ENCODE measurements at regions not wholly inside any gene's neighbourhood (a gene's known extent, or its start where the extent isn't known, plus 50 kb on each side); places are given as distances from the start of the nearest gene placed in this dataset.

DNA sequence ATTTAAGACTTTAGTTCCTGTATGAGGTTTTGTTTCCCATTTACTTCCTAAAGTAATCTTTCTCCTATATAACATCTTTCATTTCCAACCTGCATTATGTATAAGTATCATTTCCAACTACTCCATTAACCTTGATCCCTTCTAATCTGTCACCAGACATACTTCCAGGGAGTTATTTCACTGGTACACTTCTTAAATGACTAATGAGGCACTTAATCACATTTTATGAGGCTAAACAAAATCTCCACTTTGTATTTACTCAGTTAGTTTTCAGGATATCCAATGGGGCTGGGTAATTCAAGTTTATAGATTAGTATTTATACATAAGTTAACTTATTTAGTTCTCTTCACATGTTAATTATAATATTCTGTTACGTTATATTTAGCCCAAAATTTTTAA is 634.7 kb downstream of the PCDH17 start (continued):
- TF ChIP-seq TEAD4 (IDR thresholded peaks at IDR 0.05; ENCODE audit: borderline replicate concordance, insufficient read depth) = no peak
- TF ChIP-seq SMC3 (IDR thresholded peaks at IDR 0.05; ENCODE audit: low read depth, low read length) = no peak
- TF ChIP-seq GATA2 (CRISPR knock-in tag; IDR thresholded peaks at IDR 0.05) = no peak
- TF ChIP-seq MEF2A (IDR thresholded peaks at IDR 0.05; ENCODE audit: borderline replicate concordance, low read depth) = no peak
- no peak for TF ChIP-seq PBX3 (IDR thresholded peaks at IDR 0.05)
- TF ChIP-seq EP300 (IDR thresholded peaks at IDR 0.05; ENCODE audit: borderline replicate concordance in 1 of 2, low read depth in 1 of 2, low read length in 1 of 2) = no peak
- TF ChIP-seq NRF1 (IDR thresholded peaks at IDR 0.05; ENCODE audit: low read depth, low read length) = no peak
- TF ChIP-seq SIN3A (IDR thresholded peaks at IDR 0.05; ENCODE audit: borderline replicate concordance, low read depth, low read length) = no peak
- no peak for TF ChIP-seq YY1 (IDR thresholded peaks at IDR 0.05; ENCODE audit: low read depth)

DNA sequence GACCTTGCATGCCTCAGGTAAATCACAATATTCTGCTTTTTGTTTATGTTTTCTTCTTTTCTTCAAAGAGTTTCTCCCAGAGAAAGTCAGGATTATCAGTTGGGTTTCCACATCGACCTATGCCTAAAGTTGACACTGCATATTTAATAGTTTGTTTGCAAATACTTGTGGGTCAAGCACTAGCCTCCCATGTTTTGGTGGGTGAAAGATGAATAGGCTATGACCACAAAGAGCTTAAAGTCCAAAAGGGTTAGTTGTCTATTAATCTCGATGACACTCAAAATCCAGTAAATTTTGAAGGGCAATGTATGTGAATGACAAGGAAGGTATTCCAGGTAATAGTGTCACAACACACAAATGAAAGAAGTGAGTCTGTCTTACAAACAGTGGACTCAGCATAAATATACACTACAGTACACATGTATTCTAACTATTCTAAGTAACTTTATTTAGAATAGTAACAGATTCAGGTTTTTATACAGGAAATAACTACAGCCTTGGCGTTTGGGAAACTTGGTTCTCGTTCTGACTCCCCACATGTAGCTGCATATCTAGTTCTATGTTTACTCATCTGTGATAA is 667.1 kb downstream of the PCDH17 start:
- Histone ChIP-seq H2AFZ (ENCODE audit: low read depth) (no peak overlapping the region), H3K27me3 (ENCODE audit: insufficient read depth) (no peaks in the 10 kb centered on the region), H3K4me2 (no peak overlapping the region), H3F3A (replicated peaks; ENCODE audit: insufficient read depth) (no peaks in the 10 kb centered on the region), H4K20me1 (ENCODE audit: insufficient read depth) (no peaks in the 10 kb centered on the region), H3K9me2 (no peaks in the 10 kb centered on the region), H3K9me3 (no peaks in the 10 kb centered on the region), H3K9ac (no peak overlapping the region), H3K4me3 (ENCODE audit: low read depth in 2 of 2, low read length in 1 of 2) (no peak overlapping the region), H3K27ac (ENCODE audit: low read depth in 2 of 2, low read length in 1 of 2) (no peak overlapping the region), H3K4me1 (ENCODE audit: control insufficient read depth in 1 of 2, insufficient read depth in 2 of 2, low read depth in 1 of 2, low read length in 1 of 2) (no peaks in the 10 kb centered on the region; a peak in 1 of 4 replicates), H3K36me3 (replicated peaks in 1 of 2; ENCODE audit: control insufficient read depth in 1 of 2, insufficient read depth in 2 of 2, low read length in 1 of 2) (no peaks in the 10 kb centered on the region), H3K79me2 (ENCODE audit: insufficient read depth) (no peaks in the 10 kb centered on the region)
- CTCF ChIA-PET = no interaction called here
- POLR2A ChIA-PET = no interaction called here
- DNase-seq = no peak
- TF ChIP-seq FOXM1 (IDR thresholded peaks at IDR 0.05; ENCODE audit: low read depth) (no peak), ZBTB33 (IDR thresholded peaks at IDR 0.05; ENCODE audit: borderline replicate concordance, low read depth) (no peak), JUND (IDR thresholded peaks at IDR 0.05) (no peak), MEF2A (IDR thresholded peaks at IDR 0.05; ENCODE audit: borderline replicate concordance, low read depth) (no peak)
- 39% methylated on average over 4 of the region's 4 CpGs for WGBS (ENCODE audit: low lambda C conversion rate)

GRCh38 chr13:58300224-58300623 is 668.7 kb downstream of the PCDH17 start:
- H3K79me2 ChIP-seq (ENCODE audit: insufficient read depth) = no peaks in the 10 kb centered on the region
- CTCF ChIA-PET = interaction anchor here (1.8 kb wide), 1 partner anchor 1471 kb away, joined by 4 read pairs; no protein-coding TSS in a partner anchor
- no peaks in the 10 kb centered on the region for H3F3A ChIP-seq (replicated peaks; ENCODE audit: insufficient read depth)
- TF ChIP-seq, protein P1, sequence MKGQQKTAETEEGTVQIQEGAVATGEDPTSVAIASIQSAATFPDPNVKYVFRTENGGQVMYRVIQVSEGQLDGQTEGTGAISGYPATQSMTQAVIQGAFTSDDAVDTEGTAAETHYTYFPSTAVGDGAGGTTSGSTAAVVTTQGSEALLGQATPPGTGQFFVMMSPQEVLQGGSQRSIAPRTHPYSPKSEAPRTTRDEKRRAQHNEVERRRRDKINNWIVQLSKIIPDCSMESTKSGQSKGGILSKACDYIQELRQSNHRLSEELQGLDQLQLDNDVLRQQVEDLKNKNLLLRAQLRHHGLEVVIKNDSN (IDR thresholded peaks at IDR 0.05; ENCODE audit: borderline replicate concordance, low read depth) = no peak
- TF ChIP-seq TAF1 (IDR thresholded peaks at IDR 0.05; ENCODE audit: borderline replicate concordance, low read depth, low read length) (no peak), POLR2AphosphoS5 (IDR thresholded peaks at IDR 0.05; ENCODE audit: low read depth, low read length) (no peak), ELF1 (IDR thresholded peaks at IDR 0.05) (no peak), RFX5 (IDR thresholded peaks at IDR 0.05; ENCODE audit: low read length) (no peak), CHD2 (IDR thresholded peaks at IDR 0.05; ENCODE audit: low read length, partially characterized antibody) (no peak)
- TF ChIP-seq, protein P2, sequence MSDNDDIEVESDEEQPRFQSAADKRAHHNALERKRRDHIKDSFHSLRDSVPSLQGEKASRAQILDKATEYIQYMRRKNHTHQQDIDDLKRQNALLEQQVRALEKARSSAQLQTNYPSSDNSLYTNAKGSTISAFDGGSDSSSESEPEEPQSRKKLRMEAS (IDR thresholded peaks at IDR 0.05; ENCODE audit: low read depth) = no peak
- POLR2A ChIA-PET = no interaction called here
- DNase-seq = no peak
- H2AFZ ChIP-seq (ENCODE audit: low read depth) = no peak overlapping the region
- H3K9me3 ChIP-seq = no peaks in the 10 kb centered on the region
- H4K20me1 ChIP-seq (ENCODE audit: insufficient read depth) = no peaks in the 10 kb centered on the region
- no peak overlapping the region for H3K27ac ChIP-seq (ENCODE audit: low read depth in 2 of 2, low read length in 1 of 2)
- no peaks in the 10 kb centered on the region for H3K27me3 ChIP-seq (ENCODE audit: insufficient read depth)
- no peak overlapping the region for H3K4me3 ChIP-seq (ENCODE audit: low read depth in 2 of 2, low read length in 1 of 2)
- H3K4me1 ChIP-seq (ENCODE audit: control insufficient read depth in 1 of 2, insufficient read depth in 2 of 2, low read depth in 1 of 2, low read length in 1 of 2) = no peaks in the 10 kb centered on the region; a peak in 1 of 4 replicates
- no peak overlapping the region for H3K9ac ChIP-seq
- no peak overlapping the region for H3K4me2 ChIP-seq
- H3K9me2 ChIP-seq = no peaks in the 10 kb centered on the region
- no peaks in the 10 kb centered on the region for H3K36me3 ChIP-seq (replicated peaks in 1 of 2; ENCODE audit: control insufficient read depth in 1 of 2, insufficient read depth in 2 of 2, low read length in 1 of 2)
